Endodermal cell (in vitro differentiated cells): ENCODE measurements at regions not wholly inside any gene's neighbourhood (a gene's known extent, or its start where the extent isn't known, plus 50 kb on each side); places are given as distances from the start of the nearest gene placed in this dataset.

Experiments used
- DNase-seq: peaks from one replicate; pipeline ENCODE4 v3.0.0-alpha.2; 2017
- H3K27ac ChIP-seq: 2 replicates; pipeline ENCODE4 v1.5.1; 2013; ENCODE audit warnings: mild to moderate bottlenecking, low read depth, low read length, moderate library complexity
- H3K27me3 ChIP-seq: 2 replicates; pipeline ENCODE4 v1.6.1; 2013; ENCODE audit warnings: mild to moderate bottlenecking, low read length, moderate library complexity; ENCODE audit not compliant: insufficient read depth, control insufficient read depth, poor library complexity, severe bottlenecking
- H3K36me3 ChIP-seq: 2 replicates; pipeline ENCODE4 v1.7.0; 2013; ENCODE audit warnings: mild to moderate bottlenecking, low read length, moderate library complexity; ENCODE audit not compliant: control insufficient read depth, insufficient read depth
- H3K4me1 ChIP-seq: one replicate; pipeline ENCODE4 v1.7.0; 2013; ENCODE audit warnings: low read length; ENCODE audit not compliant: control insufficient read depth, insufficient read depth
- H3K4me3 ChIP-seq: 2 replicates; pipeline ENCODE4 v1.5.1; 2013; ENCODE audit warnings: mild to moderate bottlenecking, low read length, moderate library complexity
- H3K9ac ChIP-seq: 2 replicates; pipeline ENCODE4 v1.6.1; 2013; ENCODE audit warnings: mild to moderate bottlenecking, low read length, moderate library complexity; ENCODE audit not compliant: poor library complexity, severe bottlenecking; ENCODE audit errors: extremely low read depth
- H3K9me3 ChIP-seq: 2 replicates; pipeline ENCODE4 v1.6.1; 2013; ENCODE audit warnings: mild to moderate bottlenecking, low read length, moderate library complexity; ENCODE audit not compliant: control insufficient read depth
- H3K27ac Mint-ChIP-seq: 2 replicates; pipeline ENCODE4 v1.8.0; 2020; ENCODE audit warnings: mixed read lengths
- H3K27me3 Mint-ChIP-seq: 2 replicates; pipeline ENCODE4 v1.8.0; 2021; ENCODE audit warnings: mild to moderate bottlenecking, mixed read lengths; ENCODE audit not compliant: insufficient read depth
- H3K36me3 Mint-ChIP-seq: 2 replicates; pipeline ENCODE4 v1.8.0; 2020; ENCODE audit warnings: low read depth, mixed read lengths
- H3K4me1 Mint-ChIP-seq: 2 replicates; pipeline ENCODE4 v1.8.0; 2020; ENCODE audit warnings: mixed read lengths
- H3K4me3 Mint-ChIP-seq: 2 replicates; pipeline ENCODE4 v1.8.0; 2020; ENCODE audit warnings: mild to moderate bottlenecking, moderate library complexity, mixed read lengths
- H3K9me3 Mint-ChIP-seq: 2 replicates; pipeline ENCODE4 v1.8.0; 2020; ENCODE audit warnings: mild to moderate bottlenecking, mixed read lengths
- CTCF ChIP-seq: fragments of 200-600 bp; sonication (generic); conservative IDR thresholded peaks from 2 replicates; pipeline ENCODE4 v1.5.0; 2021; ENCODE audit warnings: antibody characterized with exemption, mild to moderate bottlenecking
- WGBS, 2 experiments: methylation state at CpG; one replicate each; pipeline versions ENCODE4 v1.1.5 to v1.1.7; 2013; ENCODE audit warnings: missing lambda C conversion rate in 2 of 2, mixed read lengths in 1 of 2; ENCODE audit not compliant: insufficient coverage in 1 of 2, insufficient read length in 1 of 2; 5-methylcytosine and 5-hydroxymethylcytosine counted together

DNA sequence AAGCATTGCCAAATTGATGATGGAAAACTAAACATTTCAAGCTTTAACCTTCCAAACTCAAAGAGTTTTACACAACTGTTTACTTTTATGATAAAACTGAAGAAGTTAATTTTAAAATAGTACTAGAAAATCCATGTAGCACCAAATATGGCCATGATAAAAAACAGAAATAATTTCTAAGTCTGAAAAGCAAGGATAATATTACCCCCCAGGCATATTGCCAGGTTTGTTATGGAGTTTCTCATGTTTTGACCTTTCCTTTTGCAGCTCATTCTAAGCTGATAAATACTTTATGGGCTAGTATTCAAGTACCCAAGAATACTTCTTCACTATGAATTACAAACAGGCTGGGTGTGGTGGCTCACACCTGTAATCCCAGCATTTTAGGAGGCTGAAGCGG, 209.9 kb upstream of the ZFP64 start:
- Mint-ChIP-seq H3K9me3 (no peaks in the 10 kb centered on the region), H3K27me3 (no peaks in the 10 kb centered on the region), H3K27ac (no peak overlapping the region), H3K4me3 (no peak overlapping the region), H3K36me3 (no peaks in the 10 kb centered on the region), H3K4me1 (peaks cover 6% of the 10 kb centered on the region)
- Histone ChIP-seq H3K27ac (no peak overlapping the region), H3K4me3 (no peak overlapping the region), H3K4me1 (no peaks in the 10 kb centered on the region), H3K9ac (no peak overlapping the region), H3K27me3 (no peaks in the 10 kb centered on the region), H3K9me3 (no peaks in the 10 kb centered on the region), H3K36me3 (no peaks in the 10 kb centered on the region)
- no peak for DNase-seq
- TF ChIP-seq CTCF = no peak
- 93% methylated on average over 1 of the region's 1 CpG; no CpG with 5 or more reads in 1 of the 2 experiments for WGBS, 2 experiments

GRCh38 chr20:52399352-52399751, 207.8 kb upstream of the ZFP64 start:
- DNase-seq = no peak
- no peaks in the 10 kb centered on the region for H3K9me3 ChIP-seq
- H3K27ac ChIP-seq = no peak overlapping the region
- H3K4me1 ChIP-seq = no peaks in the 10 kb centered on the region
- 76 to 80% methylated on average over 2 of the region's 2 CpGs for WGBS, 2 experiments
- Mint-ChIP-seq H3K4me1 (no peaks in the 10 kb centered on the region), H3K27ac (no peak overlapping the region), H3K4me3 (no peak overlapping the region), H3K36me3 (no peaks in the 10 kb centered on the region), H3K9me3 (no peaks in the 10 kb centered on the region), H3K27me3 (no peaks in the 10 kb centered on the region)
- H3K4me3 ChIP-seq = no peak overlapping the region
- no peak overlapping the region for H3K9ac ChIP-seq
- no peaks in the 10 kb centered on the region for H3K36me3 ChIP-seq
- TF ChIP-seq CTCF = no peak
- no peaks in the 10 kb centered on the region for H3K27me3 ChIP-seq

DNA sequence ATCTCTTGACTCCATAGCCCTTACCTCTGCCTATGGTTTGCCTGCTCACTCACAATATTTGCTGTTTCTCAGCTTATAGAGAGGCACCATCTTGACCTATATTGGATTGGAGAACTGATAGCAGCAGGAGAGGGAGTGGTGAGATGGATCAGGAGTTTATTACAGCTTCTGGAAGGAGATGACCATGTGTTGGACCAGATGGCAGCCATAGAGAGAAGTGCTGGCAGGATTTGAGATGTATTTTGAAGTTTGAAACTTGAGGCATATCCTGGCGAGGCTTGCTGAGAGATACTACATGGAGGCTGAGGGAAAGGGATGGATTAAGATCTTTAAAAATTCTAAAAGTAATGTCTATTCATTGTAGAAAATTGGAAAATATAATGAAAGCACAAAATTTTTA, 198.0 kb upstream of the ZFP64 start:
- Histone ChIP-seq H3K36me3 (no peaks in the 10 kb centered on the region), H3K9ac (no peak overlapping the region), H3K4me3 (no peak overlapping the region), H3K4me1 (no peaks in the 10 kb centered on the region), H3K27me3 (no peaks in the 10 kb centered on the region), H3K9me3 (no peaks in the 10 kb centered on the region), H3K27ac (no peak overlapping the region)
- H3K27me3 Mint-ChIP-seq = no peaks in the 10 kb centered on the region
- H3K9me3 Mint-ChIP-seq = peaks cover 3% of the 10 kb centered on the region
- H3K36me3 Mint-ChIP-seq = no peaks in the 10 kb centered on the region
- no peak overlapping the region for H3K27ac Mint-ChIP-seq
- WGBS, 2 experiments = 100% methylated on average over 1 of the region's 1 CpG
- no peaks in the 10 kb centered on the region for H3K4me1 Mint-ChIP-seq
- DNase-seq = no peak
- no peak overlapping the region for H3K4me3 Mint-ChIP-seq
- no peak for TF ChIP-seq CTCF
